Lung (tissue), 11 donors: ENCODE measurements at regions not wholly inside any gene's neighbourhood (a gene's known extent, or its start where the extent isn't known, plus 50 kb on each side); places are given as distances from the start of the nearest gene placed in this dataset.

Experiments
- ATAC-seq: fragments of 200-7000 bp; cut with Tn5 transposase; one replicate; pipeline ENCODE4 v1.9.1; 2020; ENCODE audit warnings: moderate number of reproducible peaks; ENCODE audit not compliant: insufficient read depth, low FRiP score
- DNase-seq, 3 donors: peaks; one replicate each; pipeline ENCODE4 v3.0.0-alpha.2; 2013 to 2017
- H3K27ac ChIP-seq, 2 donors: one replicate each; pipeline ENCODE4 v1.5.1; 2013; ENCODE audit warnings: mild to moderate bottlenecking in 2 of 2, moderate library complexity in 2 of 2, control low read depth in 1 of 2, inconsistent platforms in 1 of 2, low read depth in 1 of 2, low read length in 1 of 2
- H3K27me3 ChIP-seq, 3 donors: one replicate each; pipeline ENCODE4 v1.5.1; 2013; ENCODE audit warnings: low read length in 2 of 3; ENCODE audit not compliant: control insufficient read depth in 3 of 3, insufficient read depth in 3 of 3
- H3K36me3 ChIP-seq, 4 donors: one replicate each; pipeline ENCODE4 v1.5.1; 2013; ENCODE audit warnings: low read length in 4 of 4, mild to moderate bottlenecking in 1 of 4, moderate library complexity in 1 of 4; ENCODE audit not compliant: control insufficient read depth in 4 of 4, insufficient read depth in 4 of 4
- H3K4me1 ChIP-seq, 5 donors: one replicate each; pipeline ENCODE4 v1.5.1; 2013; ENCODE audit warnings: low read length in 5 of 5, mild to moderate bottlenecking in 2 of 5, moderate library complexity in 1 of 5; ENCODE audit not compliant: control insufficient read depth in 5 of 5, insufficient read depth in 5 of 5
- H3K4me3 ChIP-seq: one replicate; pipeline ENCODE4 v1.5.1; 2013; ENCODE audit warnings: mild to moderate bottlenecking, control low read depth, moderate library complexity
- H3K9ac ChIP-seq, 2 donors: one replicate each; pipeline ENCODE4 v1.5.1; 2013; ENCODE audit warnings: low read length in 2 of 2, control low read depth in 1 of 2; ENCODE audit not compliant: insufficient read depth in 1 of 2
- H3K9me3 ChIP-seq, 4 donors: one replicate each; pipeline ENCODE4 v1.5.1; 2013; ENCODE audit warnings: low read length in 3 of 4, mild to moderate bottlenecking in 1 of 4, moderate library complexity in 1 of 4; ENCODE audit not compliant: control insufficient read depth in 4 of 4, insufficient read depth in 3 of 4
- WGBS, 2 donors: extraction: QIAGEN DNeasy Blood & Tissue Kit; methylation state at CpG; one replicate each; pipeline ENCODE4 v1.1.7; 2013; 5-methylcytosine and 5-hydroxymethylcytosine counted together
- TF ChIP-seq, protein P1 (sequence below): IDR thresholded peaks from 2 replicates; pipeline ENCODE4 v1.5.1; 2012; ENCODE audit warnings: mild to moderate bottlenecking; ENCODE audit errors: control extremely low read depth, extremely low read depth
- donor health status: control.
- donor health status: control.
- donor health status: Bipolar disorder and iron deficiency.
- donor health status: healthy.
- donor health status: DM: yes; HTN: yes; CAD: no.

DNA sequence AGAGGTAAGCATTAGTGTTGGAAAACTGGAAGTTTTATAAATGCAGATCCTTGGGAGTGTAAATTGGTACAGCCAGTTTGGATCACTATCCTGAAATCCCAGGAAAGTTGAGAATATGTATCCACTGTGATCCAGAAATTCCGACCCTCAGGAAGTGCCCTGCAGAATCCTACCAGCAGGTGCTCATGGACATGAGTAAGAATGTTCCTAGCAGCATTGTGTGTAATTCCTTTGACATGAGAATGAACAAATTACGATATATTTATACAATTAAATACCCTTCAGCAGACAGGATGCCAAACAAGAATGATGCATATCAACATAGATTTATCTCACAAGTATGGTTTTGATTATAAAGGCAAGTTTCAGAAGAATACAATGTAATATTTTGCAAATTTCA, 181.6 kb downstream of the XPNPEP1 start:
- ATAC-seq, result no peak
- no peaks in the 10 kb centered on the region for H3K36me3 ChIP-seq
- no peak overlapping the region for H3K9ac ChIP-seq
- H3K27ac ChIP-seq, result no peak overlapping the region
- no peak overlapping the region for H3K4me3 ChIP-seq
- 76 to 77% methylated on average over 2 of the region's 2 CpGs for WGBS, 2 donors
- no peaks in the 10 kb centered on the region for H3K9me3 ChIP-seq
- H3K27me3 ChIP-seq, result no peaks in the 10 kb centered on the region
- H3K4me1 ChIP-seq, result no peaks in the 10 kb centered on the region
- no peak for DNase-seq
- TF ChIP-seq, protein P1, sequence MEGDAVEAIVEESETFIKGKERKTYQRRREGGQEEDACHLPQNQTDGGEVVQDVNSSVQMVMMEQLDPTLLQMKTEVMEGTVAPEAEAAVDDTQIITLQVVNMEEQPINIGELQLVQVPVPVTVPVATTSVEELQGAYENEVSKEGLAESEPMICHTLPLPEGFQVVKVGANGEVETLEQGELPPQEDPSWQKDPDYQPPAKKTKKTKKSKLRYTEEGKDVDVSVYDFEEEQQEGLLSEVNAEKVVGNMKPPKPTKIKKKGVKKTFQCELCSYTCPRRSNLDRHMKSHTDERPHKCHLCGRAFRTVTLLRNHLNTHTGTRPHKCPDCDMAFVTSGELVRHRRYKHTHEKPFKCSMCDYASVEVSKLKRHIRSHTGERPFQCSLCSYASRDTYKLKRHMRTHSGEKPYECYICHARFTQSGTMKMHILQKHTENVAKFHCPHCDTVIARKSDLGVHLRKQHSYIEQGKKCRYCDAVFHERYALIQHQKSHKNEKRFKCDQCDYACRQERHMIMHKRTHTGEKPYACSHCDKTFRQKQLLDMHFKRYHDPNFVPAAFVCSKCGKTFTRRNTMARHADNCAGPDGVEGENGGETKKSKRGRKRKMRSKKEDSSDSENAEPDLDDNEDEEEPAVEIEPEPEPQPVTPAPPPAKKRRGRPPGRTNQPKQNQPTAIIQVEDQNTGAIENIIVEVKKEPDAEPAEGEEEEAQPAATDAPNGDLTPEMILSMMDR, result no peak

DNA sequence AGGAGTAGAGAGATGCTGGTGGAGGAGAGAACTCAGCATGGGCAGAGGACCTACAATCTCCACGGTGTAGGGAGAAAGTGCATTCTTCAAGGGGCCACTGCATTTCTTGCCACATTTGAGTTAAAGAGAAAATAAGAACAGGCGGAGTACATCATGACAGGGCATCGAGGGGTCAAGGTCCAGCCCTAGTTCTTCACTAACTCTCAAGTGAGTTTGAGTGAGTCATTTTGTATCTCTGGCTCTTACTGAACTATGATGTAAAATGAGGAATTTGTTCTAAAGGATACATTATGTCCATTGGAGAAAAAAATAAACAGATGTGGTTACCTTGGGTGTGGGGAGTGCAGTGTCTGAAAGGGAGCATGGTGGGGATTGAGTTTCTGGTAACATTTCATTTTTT, 182.9 kb downstream of the XPNPEP1 start:
- DNase-seq, result no peak
- no peaks in the 10 kb centered on the region for H3K4me1 ChIP-seq
- TF ChIP-seq, protein P1, result no peak
- no peaks in the 10 kb centered on the region for H3K27me3 ChIP-seq
- H3K9me3 ChIP-seq, result peaks cover 0 to 1% (median 0%) of the 10 kb centered on the region in 4 donors
- H3K4me3 ChIP-seq, result no peak overlapping the region
- no peak for ATAC-seq
- WGBS, 2 donors, result 77 to 86% methylated on average over 3 of the region's 3 CpGs
- no peak overlapping the region for H3K9ac ChIP-seq
- H3K27ac ChIP-seq, result no peak overlapping the region
- H3K36me3 ChIP-seq, result no peaks in the 10 kb centered on the region

DNA sequence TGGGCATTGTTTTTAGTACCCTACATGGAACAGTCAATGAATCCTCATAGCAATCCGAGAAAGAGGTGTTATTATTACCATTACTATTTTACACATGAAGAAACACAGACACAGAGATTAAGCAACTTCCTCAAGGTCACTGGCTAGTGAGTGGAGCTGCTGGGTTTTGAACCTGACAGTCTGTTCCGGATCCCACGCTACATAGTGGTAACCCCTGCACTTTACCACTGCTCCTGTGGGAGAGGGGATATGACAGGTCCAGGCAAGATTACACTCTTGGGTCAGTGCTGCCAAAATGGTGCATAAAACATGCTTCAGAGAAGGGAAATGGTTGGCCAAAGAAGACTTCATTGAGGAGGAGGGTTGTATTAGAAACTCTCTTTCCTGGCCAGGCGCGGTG, 185.7 kb downstream of the XPNPEP1 start:
- TF ChIP-seq, protein P1, result no peak
- ATAC-seq, result no peak
- WGBS, 2 donors, result 91 to 94% methylated on average over 5 of the region's 5 CpGs

DNA sequence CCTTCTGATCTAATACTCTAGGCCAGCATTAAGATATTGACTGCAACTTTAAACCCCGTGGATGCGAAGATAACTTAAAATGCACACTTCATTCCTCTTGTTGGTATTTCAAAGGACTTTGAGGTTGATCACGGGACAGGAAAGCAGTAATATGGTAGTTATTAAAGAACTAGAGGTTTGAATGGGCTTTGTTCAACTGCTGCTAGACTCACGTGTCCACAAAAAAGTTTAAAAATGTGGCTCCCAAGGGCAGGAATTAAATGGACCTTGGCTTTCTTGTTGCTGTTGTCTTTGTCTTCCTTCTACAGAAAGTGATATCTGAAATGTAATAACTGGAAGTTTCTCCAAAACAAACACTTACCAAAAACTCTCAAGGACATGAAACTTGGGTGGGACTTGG, 186.3 kb downstream of the XPNPEP1 start:
- Histone ChIP-seq H3K4me3 (no peak overlapping the region), H3K9ac (no peak overlapping the region), H3K27me3 (no peaks in the 10 kb centered on the region), H3K36me3 (no peaks in the 10 kb centered on the region), H3K27ac (no peak overlapping the region), H3K4me1 (no peaks in the 10 kb centered on the region), H3K9me3 (peaks cover 0 to 1% (median 0%) of the 10 kb centered on the region in 4 donors)
- WGBS, 2 donors, result 50 to 89% methylated on average over 4 of the region's 4 CpGs
- DNase-seq (no peak), ATAC-seq (no peak)
- TF ChIP-seq, protein P1, result no peak

More for the DNA sequence above, 185.7 kb downstream of the XPNPEP1 start:
- H3K4me3 ChIP-seq, result no peak overlapping the region
- no peaks in the 10 kb centered on the region for H3K36me3 ChIP-seq
- H3K27ac ChIP-seq, result no peak overlapping the region
- H3K9me3 ChIP-seq, result peaks cover 0 to 1% (median 0%) of the 10 kb centered on the region in 4 donors
- H3K4me1 ChIP-seq, result no peaks in the 10 kb centered on the region
- H3K27me3 ChIP-seq, result no peaks in the 10 kb centered on the region
- DNase-seq, result no peak
- no peak overlapping the region for H3K9ac ChIP-seq
